Right atrium auricular region (tissue), 2 donors: ENCODE measurements at regions not wholly inside any gene's neighbourhood (a gene's known extent, or its start where the extent isn't known, plus 50 kb on each side); places are given as distances from the start of the nearest gene placed in this dataset.

Experiments used
- DNase-seq: peaks from one replicate; pipeline ENCODE4 v3.0.0-alpha.2; 2019; ENCODE audit warnings: low spot score
- H3K27ac ChIP-seq, 2 donors: fragments of 200-600 bp; sonication (generic); 1 replicate in 1 of 2; 2 replicates in 1 of 2; pipeline ENCODE4 v1.5.1; 2016 to 2019
- H3K27me3 ChIP-seq, 2 donors: fragments of 200-600 bp; sonication (generic); one replicate each; pipeline versions ENCODE4 v1.5.1 to v1.6.0; 2017 to 2019
- H3K36me3 ChIP-seq: fragments of 200-600 bp; sonication (generic); one replicate; pipeline ENCODE4 v1.5.1; 2016
- H3K4me1 ChIP-seq, 2 donors: fragments of 200-600 bp; sonication (generic); one replicate each; pipeline versions ENCODE4 v1.5.1 to v1.6.0; 2017 to 2019
- H3K4me3 ChIP-seq, 2 donors: fragments of 200-600 bp; sonication (generic); 1 replicate in 1 of 2; 2 replicates in 1 of 2; pipeline ENCODE4 v1.5.1; 2017 to 2019; ENCODE audit warnings: mild to moderate bottlenecking in 1 of 2, moderate library complexity in 1 of 2
- H3K9me3 ChIP-seq, 2 donors: fragments of 200-600 bp; sonication (generic); one replicate each; pipeline ENCODE4 v1.5.1; 2019
- TF ChIP-seq, protein P1 (sequence below), 2 donors: fragments of 200-600 bp; sonication (generic); IDR thresholded peaks; one replicate each; pipeline ENCODE4 v1.5.1; 2019; ENCODE audit warnings: antibody characterized with exemption in 2 of 2

DNA sequence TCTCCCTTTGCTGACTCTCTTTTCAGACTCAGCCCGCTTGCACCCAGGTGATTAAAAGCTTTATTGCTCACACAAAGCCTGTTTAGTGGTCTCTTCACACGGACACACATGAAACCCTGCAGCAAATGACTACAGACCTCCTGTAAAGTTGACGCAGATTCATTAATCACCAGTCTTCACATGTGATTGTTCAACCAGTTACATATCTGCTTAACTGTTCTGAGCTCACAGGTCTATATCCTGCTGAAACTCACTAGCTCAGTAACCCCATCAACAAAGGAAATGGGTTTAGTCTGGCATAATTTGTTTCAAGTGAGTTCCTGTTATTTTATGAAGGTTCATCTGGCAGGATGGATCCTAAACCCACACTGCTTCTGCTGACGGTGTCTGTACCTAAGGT lies 68.4 kb upstream of the GJA8 start:
- TF ChIP-seq, protein P1, sequence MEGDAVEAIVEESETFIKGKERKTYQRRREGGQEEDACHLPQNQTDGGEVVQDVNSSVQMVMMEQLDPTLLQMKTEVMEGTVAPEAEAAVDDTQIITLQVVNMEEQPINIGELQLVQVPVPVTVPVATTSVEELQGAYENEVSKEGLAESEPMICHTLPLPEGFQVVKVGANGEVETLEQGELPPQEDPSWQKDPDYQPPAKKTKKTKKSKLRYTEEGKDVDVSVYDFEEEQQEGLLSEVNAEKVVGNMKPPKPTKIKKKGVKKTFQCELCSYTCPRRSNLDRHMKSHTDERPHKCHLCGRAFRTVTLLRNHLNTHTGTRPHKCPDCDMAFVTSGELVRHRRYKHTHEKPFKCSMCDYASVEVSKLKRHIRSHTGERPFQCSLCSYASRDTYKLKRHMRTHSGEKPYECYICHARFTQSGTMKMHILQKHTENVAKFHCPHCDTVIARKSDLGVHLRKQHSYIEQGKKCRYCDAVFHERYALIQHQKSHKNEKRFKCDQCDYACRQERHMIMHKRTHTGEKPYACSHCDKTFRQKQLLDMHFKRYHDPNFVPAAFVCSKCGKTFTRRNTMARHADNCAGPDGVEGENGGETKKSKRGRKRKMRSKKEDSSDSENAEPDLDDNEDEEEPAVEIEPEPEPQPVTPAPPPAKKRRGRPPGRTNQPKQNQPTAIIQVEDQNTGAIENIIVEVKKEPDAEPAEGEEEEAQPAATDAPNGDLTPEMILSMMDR (IDR thresholded peaks at IDR 0.05) = no peak
- Histone ChIP-seq H3K36me3 (no peaks in the 10 kb centered on the region), H3K9me3 (no peaks in the 10 kb centered on the region), H3K27ac (no peak overlapping the region), H3K4me3 (no peak overlapping the region), H3K4me1 (no peaks in the 10 kb centered on the region), H3K27me3 (no peaks in the 10 kb centered on the region)
- no peak for DNase-seq

DNA sequence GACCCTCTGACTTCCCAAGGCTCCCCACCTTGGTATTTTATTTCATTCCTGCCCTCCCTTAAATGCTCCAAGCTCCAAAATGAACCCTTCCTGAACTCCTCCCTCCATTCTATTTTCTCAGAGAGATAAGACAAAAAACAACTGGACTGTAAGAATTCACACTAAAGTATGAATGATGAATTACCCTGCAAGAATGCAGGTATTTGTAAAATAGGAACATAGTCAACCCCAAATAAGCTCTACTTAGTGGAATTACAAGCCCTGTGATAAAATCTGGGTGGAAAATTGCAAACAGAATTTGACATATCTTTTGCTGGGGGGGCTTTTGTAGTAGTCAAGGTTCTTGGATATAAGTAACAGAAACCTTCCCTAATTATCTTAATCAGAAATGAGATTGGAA lies 67.8 kb upstream of the GJA8 start:
- Histone ChIP-seq H3K27ac (no peak overlapping the region), H3K4me1 (no peaks in the 10 kb centered on the region), H3K9me3 (no peaks in the 10 kb centered on the region), H3K36me3 (no peaks in the 10 kb centered on the region), H3K27me3 (no peaks in the 10 kb centered on the region), H3K4me3 (no peak overlapping the region)
- TF ChIP-seq, protein P1 (IDR thresholded peaks at IDR 0.05) = no peak
- no peak for DNase-seq

DNA sequence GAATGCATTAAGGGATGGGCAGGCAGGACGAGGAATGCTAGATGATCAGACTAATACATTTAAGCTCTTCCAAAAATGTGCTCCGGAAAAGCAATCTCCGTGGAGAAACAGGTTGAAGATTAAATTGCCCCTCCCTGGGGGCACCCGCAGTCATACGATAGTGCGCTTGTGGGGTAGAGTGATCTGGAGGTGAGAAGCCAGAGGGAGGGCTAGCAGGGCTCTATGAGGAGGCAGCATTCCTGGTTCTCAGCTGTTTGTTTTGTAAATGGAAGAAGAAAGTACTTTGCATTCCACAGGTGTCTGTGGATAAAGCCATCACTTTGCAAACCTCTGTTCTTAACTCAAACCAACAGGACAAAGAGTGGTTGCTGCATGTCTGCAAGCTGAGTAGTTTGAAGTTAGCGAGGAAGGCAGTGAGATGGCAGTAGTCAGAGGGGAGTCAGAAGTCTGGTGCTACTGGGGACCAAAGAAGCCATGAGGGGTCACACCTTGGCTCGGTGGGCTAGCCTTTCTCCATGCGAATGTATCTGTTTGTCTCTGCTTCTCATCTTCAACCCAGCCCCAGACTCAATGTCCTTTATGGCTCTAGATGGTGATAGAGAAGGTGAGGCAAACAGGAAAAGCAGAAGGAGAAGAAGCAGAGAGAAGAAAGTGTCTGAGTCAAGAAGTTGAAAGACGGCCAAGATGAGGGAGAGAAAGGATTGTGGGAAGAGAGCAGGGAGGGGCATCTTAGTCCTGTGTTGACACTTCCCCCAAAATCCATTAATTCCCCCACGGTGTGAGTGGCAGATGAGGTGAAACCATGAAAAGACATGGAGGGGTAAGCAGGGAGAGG lies 65.2 kb upstream of the GJA8 start:
- Histone ChIP-seq H3K4me3 (no peak overlapping the region), H3K27me3 (no peaks in the 10 kb centered on the region), H3K36me3 (no peaks in the 10 kb centered on the region), H3K9me3 (no peaks in the 10 kb centered on the region), H3K27ac (no peak overlapping the region), H3K4me1 (no peaks in the 10 kb centered on the region)
- DNase-seq = no peak
- TF ChIP-seq, protein P1 (IDR thresholded peaks at IDR 0.05) = no peak

DNA sequence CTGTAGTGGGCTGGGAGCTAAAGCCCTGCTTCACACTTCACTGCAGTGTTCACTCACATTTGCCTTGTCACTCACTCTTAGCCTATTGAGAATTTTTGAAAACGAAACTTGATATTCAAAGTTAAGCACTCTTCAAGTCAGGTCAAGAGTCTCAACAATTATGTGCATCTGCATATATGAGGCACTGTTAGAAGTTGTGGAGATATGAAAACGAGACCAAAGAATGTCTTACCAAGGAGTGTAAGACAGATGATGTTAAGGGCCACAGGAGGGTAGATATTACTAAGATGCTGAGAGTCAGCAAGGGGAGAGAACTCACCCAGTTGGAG lies 64.7 kb upstream of the GJA8 start:
- TF ChIP-seq, protein P1 (IDR thresholded peaks at IDR 0.05) = no peak
- H3K27me3 ChIP-seq = no peaks in the 10 kb centered on the region
- no peaks in the 10 kb centered on the region for H3K36me3 ChIP-seq
- no peak overlapping the region for H3K4me3 ChIP-seq
- DNase-seq = no peak
- H3K4me1 ChIP-seq = no peaks in the 10 kb centered on the region
- H3K9me3 ChIP-seq = no peaks in the 10 kb centered on the region
- H3K27ac ChIP-seq = no peak overlapping the region

DNA sequence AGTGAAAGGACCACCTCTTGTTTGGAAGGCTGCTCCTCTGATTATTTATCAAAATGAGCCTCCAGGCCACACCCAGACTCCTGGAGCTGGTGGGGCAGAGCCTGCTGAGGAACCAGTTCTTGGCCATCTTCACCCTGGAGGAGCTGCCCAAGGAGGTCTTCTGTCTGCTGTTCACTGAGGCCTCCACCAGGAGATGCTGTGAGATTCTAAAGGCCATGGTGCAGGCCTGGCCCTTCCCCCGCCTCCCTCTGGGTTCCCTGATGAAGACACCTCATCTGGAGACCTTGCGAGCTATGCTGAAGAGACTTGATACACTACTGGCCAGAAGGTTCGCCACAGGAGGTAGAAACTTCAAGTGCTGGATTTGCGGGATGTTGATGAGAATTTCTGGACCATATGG lies 61.7 kb upstream of the GJA8 start:
- H3K4me3 ChIP-seq = no peak overlapping the region
- no peaks in the 10 kb centered on the region for H3K4me1 ChIP-seq
- no peak overlapping the region for H3K27ac ChIP-seq
- no peaks in the 10 kb centered on the region for H3K27me3 ChIP-seq
- TF ChIP-seq, protein P1 (IDR thresholded peaks at IDR 0.05) = no peak
- DNase-seq = no peak
- H3K9me3 ChIP-seq = no peaks in the 10 kb centered on the region
- H3K36me3 ChIP-seq = no peaks in the 10 kb centered on the region

DNA sequence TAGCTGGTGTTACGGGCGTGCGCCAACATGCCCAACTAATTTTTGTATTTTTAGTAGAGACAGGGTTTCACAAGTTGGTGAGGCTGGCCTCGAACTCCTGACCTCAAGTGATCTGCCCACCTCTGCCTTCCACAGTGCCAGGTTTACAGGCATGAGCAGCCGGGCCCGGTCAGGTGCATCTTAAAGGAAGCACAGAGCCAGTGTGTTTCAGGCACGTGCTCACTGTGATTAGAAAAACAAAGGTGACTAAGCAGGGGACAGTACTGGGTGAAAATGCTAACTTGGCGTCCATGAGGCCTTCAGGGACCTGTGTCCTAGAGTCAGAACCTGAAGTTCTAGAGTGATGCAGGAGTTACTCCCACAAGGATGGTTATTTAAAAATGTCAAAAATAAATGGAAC lies 60.0 kb upstream of the GJA8 start:
- no peaks in the 10 kb centered on the region for H3K36me3 ChIP-seq
- no peaks in the 10 kb centered on the region for H3K27me3 ChIP-seq
- H3K4me1 ChIP-seq = peaks cover 0 to 1% of the 10 kb centered on the region in 2 donors
- DNase-seq = no peak
- no peak overlapping the region for H3K4me3 ChIP-seq
- no peak overlapping the region for H3K27ac ChIP-seq
- no peaks in the 10 kb centered on the region for H3K9me3 ChIP-seq
- TF ChIP-seq, protein P1 (IDR thresholded peaks at IDR 0.05) = no peak
